T-helper 9 cell (primary cell): ENCODE measurements at regions not wholly inside any gene's neighbourhood (a gene's known extent, or its start where the extent isn't known, plus 50 kb on each side); places are given as distances from the start of the nearest gene placed in this dataset.

Source experiments
- DNase-seq: peaks from one replicate; pipeline ENCODE4 v3.0.0-alpha.2; 2020

DNA sequence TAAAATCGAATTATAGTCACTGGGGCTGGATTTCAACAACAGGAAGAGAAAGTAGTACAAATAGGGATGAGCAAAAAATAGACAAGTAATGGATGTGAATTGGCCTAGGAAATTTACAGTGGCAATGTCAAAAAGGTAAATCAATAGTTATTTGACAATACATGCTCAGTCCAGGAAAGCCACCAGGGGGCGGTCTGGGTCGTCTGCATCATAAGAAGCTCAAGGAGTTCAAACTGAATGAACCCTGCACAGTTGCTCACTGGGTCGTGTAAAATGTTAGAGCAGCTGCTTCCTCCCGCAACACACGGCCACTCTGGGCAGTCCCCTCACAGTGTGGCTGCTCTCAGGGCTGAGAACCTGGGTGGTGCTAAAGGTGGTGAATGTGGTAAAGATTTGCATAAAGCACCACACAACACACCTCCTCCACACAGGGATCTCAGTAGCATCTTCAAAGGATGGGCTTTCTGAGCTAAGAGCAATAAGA, 85.9 kb downstream of the ZNF280B start:
- DNase-seq, result peak; percentile 55

DNA sequence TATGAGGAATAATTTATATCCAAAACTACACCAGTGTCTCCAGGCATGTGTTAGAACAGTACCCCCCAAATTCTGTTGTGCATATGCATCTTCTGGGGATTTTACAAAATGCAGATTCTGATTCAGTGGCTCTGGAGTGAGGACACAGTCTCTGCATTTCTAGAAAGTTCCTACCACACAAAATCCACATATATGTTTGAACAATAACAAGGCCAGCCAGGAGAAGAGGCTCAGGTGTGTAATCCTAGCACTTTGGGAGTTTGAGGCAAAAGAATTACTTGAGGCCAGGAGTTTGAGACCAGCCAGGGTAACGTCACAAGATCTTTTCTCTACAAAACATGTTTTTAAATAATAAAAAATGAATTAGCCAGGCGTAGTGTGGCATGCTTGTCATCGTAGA, 84.9 kb downstream of the ZNF280B start:
- no peak for DNase-seq

DNA sequence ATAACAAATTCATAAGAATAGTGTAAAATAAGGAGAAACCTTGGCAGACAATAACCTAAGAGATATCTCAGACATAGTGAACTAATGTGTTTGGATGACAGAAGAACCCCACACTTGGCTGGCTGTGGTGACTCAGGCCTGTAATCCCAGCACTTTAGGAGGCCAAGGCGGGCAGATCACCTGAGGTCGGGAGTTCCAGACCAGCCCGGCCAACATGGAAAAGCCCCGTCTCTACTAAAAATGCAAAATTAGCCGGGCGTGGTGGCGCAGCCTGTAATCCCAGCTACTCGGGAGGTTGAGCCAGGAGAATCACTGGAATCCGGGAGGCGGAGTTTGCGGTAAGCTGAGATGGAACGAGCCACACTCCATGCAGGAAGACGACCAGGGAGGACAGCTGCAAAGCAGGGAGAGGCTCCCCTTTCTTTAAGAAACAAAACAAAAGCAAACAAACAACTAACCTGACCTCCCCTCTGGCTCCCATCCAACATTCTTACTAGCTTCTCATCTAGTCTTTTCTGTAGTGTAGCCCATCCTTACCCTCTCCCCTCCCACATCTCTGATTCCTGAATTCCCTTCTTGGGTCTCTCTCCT, 84.2 kb downstream of the ZNF280B start:
- no peak for DNase-seq

DNA sequence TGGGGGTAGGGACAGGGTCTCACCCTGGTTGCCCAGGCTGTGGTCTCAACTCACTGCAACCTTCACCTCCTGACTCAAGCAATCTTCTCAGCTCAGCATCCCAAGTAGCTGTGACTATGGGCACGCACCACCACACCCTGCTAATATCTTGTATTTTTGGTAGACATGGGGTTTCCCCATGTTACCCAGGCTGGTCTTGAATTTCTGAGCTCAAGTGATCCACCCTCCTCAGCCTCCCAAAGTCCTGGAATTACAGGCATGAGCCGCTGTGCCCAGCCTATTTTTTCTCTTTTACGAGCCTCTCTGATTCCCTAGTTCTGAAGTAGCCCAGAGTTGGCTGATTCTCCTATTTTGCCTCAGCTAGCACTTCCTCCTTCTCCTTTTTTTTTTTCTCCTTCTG, 83.6 kb downstream of the ZNF280B start:
- no peak for DNase-seq

DNA sequence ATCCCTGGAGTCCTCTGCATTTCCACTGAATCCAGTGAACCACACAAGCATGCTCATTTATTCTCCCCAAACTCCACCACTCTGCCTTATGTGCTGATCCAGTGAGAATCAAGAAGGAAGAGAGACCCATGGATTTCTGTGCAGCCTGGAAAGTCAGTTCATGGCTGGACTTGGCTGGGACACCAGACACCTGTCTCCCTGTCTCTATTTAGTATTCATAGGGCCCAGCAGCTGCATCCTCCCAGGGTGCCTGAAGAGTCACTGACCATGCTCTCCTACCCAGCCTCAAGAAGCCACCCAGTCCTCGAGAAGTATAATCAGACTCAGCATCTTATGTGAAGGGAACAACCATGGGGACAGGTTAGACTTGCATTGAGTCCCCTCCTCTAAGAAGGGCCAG, 83.2 kb downstream of the ZNF280B start:
- DNase-seq, result no peak

DNA sequence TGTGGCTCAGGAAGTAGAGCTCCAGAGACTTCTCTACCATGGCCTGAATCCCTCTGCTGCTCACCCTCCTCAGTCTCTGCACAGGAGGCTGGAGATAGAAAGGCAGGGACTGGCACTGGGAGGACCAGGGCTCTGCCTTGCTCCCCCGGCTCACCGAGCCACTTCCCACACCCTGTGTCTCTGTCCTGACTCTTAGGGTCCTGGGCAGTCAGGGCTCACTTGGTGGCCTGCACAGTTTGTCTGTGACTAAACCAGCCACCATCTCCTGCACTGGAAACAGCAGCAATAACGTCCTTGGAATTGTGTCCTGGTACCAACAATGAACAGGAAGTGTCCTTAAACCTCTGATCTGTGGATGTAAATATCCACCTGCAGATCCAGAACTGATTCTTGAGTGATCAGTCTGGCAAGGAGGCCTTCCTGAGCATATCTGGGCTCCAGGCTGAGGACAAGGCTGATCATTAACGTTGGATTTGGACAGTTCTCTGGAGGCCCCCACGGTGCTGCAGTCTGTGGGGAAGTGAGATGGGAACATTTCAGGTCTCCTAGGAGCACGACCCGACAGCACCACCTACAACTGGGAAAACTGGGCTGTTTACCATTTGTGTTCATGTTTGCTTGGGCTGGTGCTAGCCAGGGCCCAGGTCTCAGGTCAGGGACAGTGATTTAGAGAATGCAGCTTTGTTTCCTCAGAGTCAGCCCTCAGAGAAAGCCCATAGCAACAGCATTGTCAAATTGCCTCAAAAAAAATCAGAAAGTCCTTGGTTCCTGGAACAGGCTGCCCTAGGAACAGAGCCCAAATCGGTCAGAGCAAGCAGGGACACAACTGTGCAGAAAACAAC, 82.5 kb downstream of the ZNF280B start:
- DNase-seq, result no peak

DNA sequence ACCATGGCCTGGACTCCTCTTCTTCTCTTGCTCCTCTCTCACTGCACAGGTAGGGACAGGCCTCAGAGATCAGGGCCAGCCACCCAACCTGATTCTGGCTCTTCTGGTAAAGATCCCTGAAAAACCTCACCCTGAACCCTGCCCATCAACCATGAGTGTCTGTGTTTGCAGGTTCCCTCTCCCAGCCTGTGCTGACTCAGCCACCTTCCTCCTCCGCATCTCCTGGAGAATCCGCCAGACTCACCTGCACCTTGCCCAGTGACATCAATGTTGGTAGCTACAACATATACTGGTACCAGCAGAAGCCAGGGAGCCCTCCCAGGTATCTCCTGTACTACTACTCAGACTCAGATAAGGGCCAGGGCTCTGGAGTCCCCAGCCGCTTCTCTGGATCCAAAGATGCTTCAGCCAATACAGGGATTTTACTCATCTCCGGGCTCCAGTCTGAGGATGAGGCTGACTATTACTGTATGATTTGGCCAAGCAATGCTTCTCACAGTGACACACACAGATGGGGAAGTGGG, 80.9 kb downstream of the ZNF280B start:
- no peak for DNase-seq

DNA sequence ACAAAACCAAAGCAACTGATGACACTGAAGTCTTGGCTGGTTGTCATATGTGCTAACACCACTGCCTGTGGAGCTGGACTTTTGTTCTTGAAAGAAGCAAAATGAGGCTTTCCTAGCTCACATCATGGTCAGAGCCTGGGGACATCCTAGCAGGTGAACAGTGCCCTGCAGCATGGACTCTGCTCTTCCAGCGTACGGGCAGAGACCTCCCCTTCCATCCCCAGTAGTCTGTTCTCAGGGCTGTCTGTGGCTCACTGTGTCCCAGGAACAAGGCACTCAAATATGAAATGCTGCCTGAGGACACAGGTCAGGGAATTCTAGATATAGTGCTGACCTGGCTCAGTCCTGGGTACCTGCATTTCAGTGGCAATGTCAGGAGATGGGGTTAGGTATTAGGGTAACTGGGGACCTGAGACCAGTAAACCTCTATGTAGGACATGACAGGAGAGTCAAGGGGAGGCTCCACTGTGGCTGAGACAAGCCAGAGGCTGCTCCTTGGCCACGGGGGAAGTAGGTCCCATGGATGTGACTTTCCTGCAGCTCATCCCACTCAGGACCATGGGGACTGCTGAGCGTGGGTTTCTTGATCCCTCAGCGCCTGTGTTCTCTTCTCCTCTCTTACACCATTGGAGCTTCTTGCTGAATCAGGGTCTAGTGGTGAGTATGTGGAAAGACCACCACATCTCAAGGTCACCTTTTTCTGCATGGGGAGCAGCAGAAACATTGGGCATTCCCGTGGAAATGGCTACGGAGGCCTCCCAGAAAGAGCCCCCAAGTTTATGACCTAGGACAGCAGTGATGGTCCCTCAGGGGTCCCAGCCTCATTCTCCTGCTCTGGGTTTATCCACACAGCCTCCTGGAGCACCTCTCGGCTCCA, 80.1 kb downstream of the ZNF280B start:
- DNase-seq, result no peak

DNA sequence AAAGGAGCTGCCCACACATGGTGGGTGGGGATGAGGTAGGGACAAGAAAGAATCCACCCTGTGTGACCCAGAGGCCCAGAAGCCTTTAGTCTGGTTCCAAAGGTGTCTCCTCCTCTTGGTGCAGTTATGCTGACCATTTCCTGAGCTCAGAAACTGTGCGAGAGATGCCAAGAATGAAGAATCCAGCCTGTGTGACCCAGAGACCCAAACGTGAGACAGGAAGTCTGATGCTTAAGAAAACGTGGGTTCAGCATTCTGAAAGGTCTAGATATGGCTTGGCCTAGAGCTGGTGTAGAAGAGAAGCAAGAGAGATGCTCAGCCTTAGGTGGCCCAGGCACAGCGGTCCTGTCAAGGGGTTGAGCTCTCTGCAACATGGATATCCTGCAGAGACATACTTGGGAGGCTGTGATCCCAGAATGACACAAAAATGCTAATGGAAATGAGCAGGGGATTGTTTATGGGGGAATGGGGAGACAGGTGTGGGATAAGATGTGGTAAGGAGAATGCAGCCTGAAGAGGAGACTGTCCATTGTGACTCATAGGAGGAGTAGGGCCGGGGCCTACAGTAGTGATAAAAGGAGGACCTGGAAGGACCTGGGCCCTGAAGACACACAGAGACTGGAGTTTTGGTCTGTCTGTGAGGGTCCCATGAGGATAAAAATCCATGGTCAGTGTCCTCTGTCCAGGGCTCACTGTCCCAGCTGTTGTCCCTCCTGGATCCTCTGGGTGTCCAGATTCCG, 79.0 kb downstream of the ZNF280B start:
- DNase-seq, result no peak

DNA sequence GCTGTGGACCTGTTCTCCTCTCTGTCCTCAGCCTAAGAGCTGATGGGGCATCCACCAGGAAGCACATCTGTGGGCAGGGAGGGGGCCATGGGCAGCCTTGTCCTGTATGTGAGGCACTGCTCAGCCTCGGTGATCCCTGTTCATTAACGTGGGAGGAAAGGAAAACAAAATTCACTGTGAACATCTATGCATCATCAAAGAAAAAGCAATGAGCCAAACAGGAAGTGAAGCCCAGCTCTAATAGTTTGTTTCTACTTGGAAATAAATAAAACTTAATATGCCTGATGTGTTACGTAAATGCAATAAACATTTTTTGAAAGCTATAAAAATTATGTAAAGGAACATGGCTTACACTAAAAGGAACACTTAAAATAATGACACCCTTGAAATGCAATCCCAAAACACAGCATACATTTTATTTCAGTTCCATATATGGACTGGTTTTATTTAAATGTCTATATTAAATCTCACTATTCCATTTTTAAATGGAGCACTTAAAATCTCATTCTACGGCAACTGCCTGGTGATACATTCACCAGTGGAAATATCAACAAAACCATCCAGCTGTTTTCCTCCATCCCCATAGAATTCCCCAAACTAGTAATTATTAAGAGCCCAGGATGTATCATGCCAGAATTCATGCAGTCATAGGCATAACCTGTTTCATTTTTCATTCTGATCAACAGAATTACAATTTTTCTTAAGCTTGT, 78.3 kb downstream of the ZNF280B start:
- DNase-seq, result no peak

DNA sequence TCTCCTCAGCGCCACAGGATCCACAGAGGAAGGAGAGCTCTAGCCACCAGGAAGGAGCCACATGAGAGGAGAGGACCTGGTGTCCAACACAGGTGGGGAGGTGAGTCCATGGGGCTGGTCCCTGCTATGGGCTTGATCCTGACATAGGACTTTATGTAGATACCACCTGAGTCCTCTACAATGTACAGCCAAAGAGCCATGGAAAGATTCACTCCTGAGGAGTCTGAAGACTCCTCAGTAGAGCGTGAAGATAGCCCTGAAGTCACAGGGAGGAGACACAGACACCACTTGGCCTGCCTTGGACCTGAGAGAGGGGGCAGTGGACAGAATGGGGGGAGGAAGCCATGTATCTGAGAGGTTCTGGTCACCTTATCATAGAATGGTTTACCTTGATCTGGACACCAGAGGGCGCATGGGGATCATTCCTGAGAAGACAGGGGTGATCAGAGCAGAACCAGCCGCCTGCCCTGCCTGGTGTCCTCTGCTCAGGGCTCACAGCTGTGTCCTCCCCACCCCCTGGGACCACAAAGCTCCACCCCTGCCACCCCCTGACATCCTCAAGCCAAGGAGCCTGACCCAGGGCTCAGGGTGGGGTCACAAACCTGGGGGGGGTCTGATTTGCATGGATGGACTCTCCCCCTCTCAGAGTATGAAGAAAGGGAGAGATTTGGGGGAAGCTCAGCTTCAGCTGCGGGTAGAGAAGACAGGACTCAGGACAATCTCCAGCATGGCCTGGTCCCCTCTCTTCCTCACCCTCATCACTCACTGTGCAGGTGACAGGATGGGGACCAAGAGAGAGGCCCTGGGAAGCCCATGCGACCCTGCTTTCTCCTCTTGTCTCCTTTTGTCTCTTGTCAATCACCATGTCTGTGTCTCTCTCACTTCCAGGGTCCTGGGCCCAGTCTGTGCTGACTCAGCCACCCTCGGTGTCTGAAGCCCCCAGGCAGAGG, 77.0 kb downstream of the ZNF280B start:
- peak; percentile 44 for DNase-seq

DNA sequence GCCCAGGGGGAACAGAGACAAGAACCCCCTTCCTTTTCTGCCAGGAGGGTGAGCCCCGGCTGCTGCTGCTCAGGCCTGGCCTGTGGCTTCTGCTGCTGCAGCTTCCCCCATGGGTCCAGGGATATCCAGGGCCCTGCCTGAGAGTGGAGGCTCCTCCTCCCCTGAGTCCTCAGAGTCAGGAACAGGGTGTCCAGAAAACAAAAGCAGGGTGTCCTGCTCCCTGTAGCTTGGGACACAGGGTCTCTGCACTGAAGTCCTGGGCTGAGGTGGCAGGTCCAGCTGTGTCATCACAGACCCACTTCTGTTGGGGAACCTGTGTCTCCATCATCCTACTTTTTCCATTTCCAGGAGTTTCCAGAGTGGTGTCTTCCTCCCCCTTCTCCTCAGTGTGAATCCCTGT, 76.1 kb downstream of the ZNF280B start:
- DNase-seq, result no peak

DNA sequence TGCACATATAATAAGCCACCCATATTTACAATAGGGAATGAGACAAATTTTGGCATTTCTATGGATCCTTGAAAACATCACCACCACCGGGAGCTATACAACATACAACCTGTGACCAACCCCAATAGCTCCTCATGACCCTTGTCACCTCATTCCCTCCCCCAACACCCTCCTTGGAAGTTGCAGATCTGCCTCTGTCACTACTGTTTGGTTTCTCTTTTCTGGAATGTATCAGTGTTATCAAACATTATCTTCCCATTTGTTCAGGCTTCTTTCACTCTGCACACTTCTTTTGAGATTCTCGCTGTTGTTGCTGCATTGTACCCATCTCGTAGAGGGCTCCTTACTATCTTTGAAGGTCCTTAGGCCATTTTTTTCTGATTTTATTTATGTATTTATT, 75.6 kb downstream of the ZNF280B start:
- DNase-seq, result no peak

DNA sequence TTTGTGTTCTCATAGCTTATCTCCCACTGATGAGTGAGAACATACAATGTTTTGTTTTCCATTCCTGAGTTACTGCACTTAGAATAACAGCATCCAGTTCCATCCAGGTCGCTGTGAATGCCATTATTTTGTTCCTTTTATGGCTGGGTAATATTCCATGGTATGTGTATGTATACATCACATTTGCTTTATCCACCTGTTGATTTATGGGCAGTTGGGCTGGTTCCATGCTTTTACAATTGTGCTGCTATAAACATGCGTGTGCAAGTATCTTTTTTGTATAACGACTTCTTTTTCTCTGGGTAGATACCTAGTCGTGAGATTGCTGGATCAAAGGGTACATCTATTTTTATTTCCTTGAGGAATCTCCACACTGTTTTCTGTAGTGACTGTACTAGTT, 74.8 kb downstream of the ZNF280B start:
- DNase-seq, result no peak
